ENCODE measurements at regions not wholly inside any gene's neighbourhood (a gene's known extent, or its start where the extent isn't known, plus 50 kb on each side); places are given as distances from the start of the nearest gene placed in this dataset.

- TF ChIP-seq GABPA (IDR thresholded peaks at IDR 0.05; ENCODE audit: low read depth) (no peak), POLR2AphosphoS5 (IDR thresholded peaks at IDR 0.05; ENCODE audit: low read depth) (peak; percentile 70; the same call in 1 of the 2 replicates), CTCF (IDR thresholded peaks at IDR 0.05; ENCODE audit: insufficient read depth, low read length) (no peak)
- TF ChIP-seq, protein P1, sequence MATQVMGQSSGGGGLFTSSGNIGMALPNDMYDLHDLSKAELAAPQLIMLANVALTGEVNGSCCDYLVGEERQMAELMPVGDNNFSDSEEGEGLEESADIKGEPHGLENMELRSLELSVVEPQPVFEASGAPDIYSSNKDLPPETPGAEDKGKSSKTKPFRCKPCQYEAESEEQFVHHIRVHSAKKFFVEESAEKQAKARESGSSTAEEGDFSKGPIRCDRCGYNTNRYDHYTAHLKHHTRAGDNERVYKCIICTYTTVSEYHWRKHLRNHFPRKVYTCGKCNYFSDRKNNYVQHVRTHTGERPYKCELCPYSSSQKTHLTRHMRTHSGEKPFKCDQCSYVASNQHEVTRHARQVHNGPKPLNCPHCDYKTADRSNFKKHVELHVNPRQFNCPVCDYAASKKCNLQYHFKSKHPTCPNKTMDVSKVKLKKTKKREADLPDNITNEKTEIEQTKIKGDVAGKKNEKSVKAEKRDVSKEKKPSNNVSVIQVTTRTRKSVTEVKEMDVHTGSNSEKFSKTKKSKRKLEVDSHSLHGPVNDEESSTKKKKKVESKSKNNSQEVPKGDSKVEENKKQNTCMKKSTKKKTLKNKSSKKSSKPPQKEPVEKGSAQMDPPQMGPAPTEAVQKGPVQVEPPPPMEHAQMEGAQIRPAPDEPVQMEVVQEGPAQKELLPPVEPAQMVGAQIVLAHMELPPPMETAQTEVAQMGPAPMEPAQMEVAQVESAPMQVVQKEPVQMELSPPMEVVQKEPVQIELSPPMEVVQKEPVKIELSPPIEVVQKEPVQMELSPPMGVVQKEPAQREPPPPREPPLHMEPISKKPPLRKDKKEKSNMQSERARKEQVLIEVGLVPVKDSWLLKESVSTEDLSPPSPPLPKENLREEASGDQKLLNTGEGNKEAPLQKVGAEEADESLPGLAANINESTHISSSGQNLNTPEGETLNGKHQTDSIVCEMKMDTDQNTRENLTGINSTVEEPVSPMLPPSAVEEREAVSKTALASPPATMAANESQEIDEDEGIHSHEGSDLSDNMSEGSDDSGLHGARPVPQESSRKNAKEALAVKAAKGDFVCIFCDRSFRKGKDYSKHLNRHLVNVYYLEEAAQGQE (IDR thresholded peaks at IDR 0.05; ENCODE audit: insufficient replicate concordance, low read depth), result no peak
- H3K27me3 ChIP-seq (ENCODE audit: insufficient read depth, poor library complexity, severe bottlenecking), result no peaks in the 10 kb centered on the region
- peak; percentile 78 to 80 for DNase-seq (ENCODE audit: low read depth in 1 of 2, low spot score in 1 of 2)
- no peak overlapping the region for H3K4me3 ChIP-seq (replicated peaks; ENCODE audit: insufficient read depth, low read length)
- H3K27ac ChIP-seq (replicated peaks), result peak overlapping the region; percentile 18; the same call in 1 of the 2 replicates
These were observed 258.9 kb downstream of the UACA start for GRCh38 chr15:70504299-70504951.

DNA sequence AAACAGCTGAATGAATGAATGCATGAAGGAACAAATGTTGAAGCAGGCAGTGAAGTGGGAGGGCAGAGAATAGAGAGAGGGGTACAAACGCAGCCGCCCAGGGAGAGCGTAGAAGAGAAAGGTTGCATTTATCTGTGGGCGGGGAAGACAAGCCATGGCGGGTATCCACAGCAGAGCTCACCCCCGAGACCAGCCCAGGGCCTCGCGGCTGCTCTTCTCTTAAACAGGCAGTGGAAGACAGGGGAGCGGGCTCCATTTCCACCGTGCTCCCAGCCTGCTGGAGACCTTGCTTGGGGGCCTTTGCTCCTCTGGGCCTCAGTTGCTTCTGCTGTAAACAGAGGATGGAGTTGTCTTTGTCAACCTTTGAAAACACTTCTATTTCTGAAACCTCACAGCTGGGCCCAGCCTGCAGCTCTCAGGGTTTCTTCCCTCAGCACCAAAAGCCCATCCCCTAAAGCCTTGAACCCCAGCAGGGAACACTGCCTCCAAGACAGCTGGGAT lies 259.5 kb downstream of the UACA start:
- no peak for TF ChIP-seq POLR2AphosphoS5 (IDR thresholded peaks at IDR 0.05; ENCODE audit: low read depth)
- TF ChIP-seq SPI1 (IDR thresholded peaks at IDR 0.05; ENCODE audit: borderline replicate concordance, low read depth), result no peak
- TF ChIP-seq CTCF (IDR thresholded peaks at IDR 0.05; ENCODE audit: insufficient read depth, low read length), result no peak
- TF ChIP-seq, protein P1 (IDR thresholded peaks at IDR 0.05; ENCODE audit: insufficient replicate concordance, low read depth), result no peak
- no peak for TF ChIP-seq GABPA (IDR thresholded peaks at IDR 0.05; ENCODE audit: low read depth)
- H3K4me3 ChIP-seq (replicated peaks; ENCODE audit: insufficient read depth, low read length), result no peak overlapping the region
- DNase-seq (ENCODE audit: low read depth in 1 of 2, low spot score in 1 of 2), result no peak
- H3K27me3 ChIP-seq (ENCODE audit: insufficient read depth, poor library complexity, severe bottlenecking), result no peaks in the 10 kb centered on the region
- no peak overlapping the region for H3K27ac ChIP-seq (replicated peaks)

DNA sequence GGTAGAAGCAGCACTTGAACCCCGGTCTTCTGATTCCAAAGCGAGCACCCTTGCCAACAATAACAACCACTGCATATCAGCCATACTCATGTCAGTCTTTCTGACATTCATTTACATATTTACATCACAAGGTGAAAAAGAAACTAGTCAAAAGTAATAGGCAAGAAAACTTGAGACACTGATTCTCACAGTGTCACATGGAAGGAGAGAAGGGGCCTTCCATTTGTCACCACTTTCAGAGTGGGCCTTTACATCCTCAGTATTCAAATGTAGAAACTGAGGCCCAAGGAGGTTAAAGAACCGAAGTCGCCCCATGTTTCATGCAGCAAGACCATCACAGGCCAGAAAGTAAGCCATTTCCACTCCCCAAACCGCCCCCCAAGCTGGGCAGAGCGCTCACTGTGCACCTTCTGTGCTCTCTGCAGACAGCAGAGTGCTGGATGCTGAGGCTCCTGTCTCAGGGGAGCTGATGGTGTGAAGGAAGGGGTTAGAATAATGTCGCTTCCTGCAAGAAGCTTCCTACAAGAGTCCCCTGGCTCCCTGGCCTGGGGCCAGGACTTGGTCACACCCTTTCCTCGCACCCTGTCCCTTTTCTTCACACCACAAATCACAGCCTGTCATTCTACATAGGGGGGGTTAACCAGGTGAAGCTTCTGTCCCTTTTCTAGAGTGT lies 260.1 kb downstream of the UACA start:
- Histone ChIP-seq H3K27me3 (ENCODE audit: insufficient read depth, poor library complexity, severe bottlenecking) (no peaks in the 10 kb centered on the region), H3K4me3 (replicated peaks; ENCODE audit: insufficient read depth, low read length) (no peak overlapping the region), H3K27ac (replicated peaks) (no peak overlapping the region)
- TF ChIP-seq SPI1 (IDR thresholded peaks at IDR 0.05; ENCODE audit: borderline replicate concordance, low read depth), result no peak
- no peak for TF ChIP-seq POLR2AphosphoS5 (IDR thresholded peaks at IDR 0.05; ENCODE audit: low read depth)
- TF ChIP-seq, protein P1 (IDR thresholded peaks at IDR 0.05; ENCODE audit: insufficient replicate concordance, low read depth), result no peak
- TF ChIP-seq GABPA (IDR thresholded peaks at IDR 0.05; ENCODE audit: low read depth), result no peak
- TF ChIP-seq CTCF (IDR thresholded peaks at IDR 0.05; ENCODE audit: insufficient read depth, low read length), result no peak
- no peak for DNase-seq (ENCODE audit: low read depth in 1 of 2, low spot score in 1 of 2)
